IMR-90 (cell line): ENCODE measurements at regions not wholly inside any gene's neighbourhood (a gene's known extent, or its start where the extent isn't known, plus 50 kb on each side); places are given as distances from the start of the nearest gene placed in this dataset.

Source experiments
- ATAC-seq: fragments of 200-7000 bp; cut with Tn5 transposase; 2 replicates; pipeline ENCODE4 v1.9.1; 2020; ENCODE audit warnings: low read depth, mild to moderate bottlenecking, moderate library complexity
- BruUV-seq: library from RNA; stranded (reverse); fragments of 400-500 nt; replicated peaks from 2 replicates; lab custom pipeline; 2021; lab: Mats Ljungman, UMichigan
- CTCF ChIA-PET: fragments of 300-600 bp; formaldehyde crosslinking; extraction: SDS; loops from one replicate; lab custom pipeline; 2021; ENCODE audit warnings: antibody characterized with exemption; lab: Yijun Ruan, JAX
- POLR2A ChIA-PET: fragments of 300-600 bp; sonication (Branson Sonifier 250); formaldehyde crosslinking; loops from one replicate; lab custom pipeline; 2022; ENCODE audit warnings: antibody characterized with exemption; ENCODE audit not compliant: unreplicated experiment; lab: Charles Lee
- DNase-seq: peaks from one replicate; pipeline ENCODE4 v3.0.0; 2013
- H2AFZ ChIP-seq: replicated peaks from 2 replicates; pipeline ENCODE3; 2013; ENCODE audit warnings: low read length, mild to moderate bottlenecking; ENCODE audit not compliant: poor library complexity
- H2AK5ac ChIP-seq: 2 replicates; pipeline ENCODE4 v1.6.1; 2013; ENCODE audit warnings: low read depth, low read length, inconsistent platforms
- H2AK9ac ChIP-seq: replicated peaks from 2 replicates; pipeline ENCODE3; 2013; ENCODE audit warnings: mild to moderate bottlenecking, low read depth, low read length, moderate library complexity; ENCODE audit not compliant: poor library complexity
- H2BK120ac ChIP-seq: 2 replicates; pipeline ENCODE4 v1.6.1; 2013; ENCODE audit warnings: low read depth, low read length, inconsistent platforms
- H2BK15ac ChIP-seq: 3 replicates; pipeline ENCODE4 v1.6.1; 2013; ENCODE audit warnings: low read depth, low read length, inconsistent platforms
- H2BK20ac ChIP-seq: 2 replicates; pipeline ENCODE4 v1.6.1; 2013; ENCODE audit warnings: low read depth, mild to moderate bottlenecking, inconsistent platforms, low read length, moderate library complexity
- H2BK5ac ChIP-seq: 2 replicates; pipeline ENCODE4 v1.6.1; 2013; ENCODE audit warnings: mild to moderate bottlenecking, low read depth, low read length, inconsistent platforms; ENCODE audit not compliant: poor library complexity, severe bottlenecking
- H3K14ac ChIP-seq: replicated peaks from 2 replicates; pipeline ENCODE4 v1.6.1; 2013; ENCODE audit warnings: low read depth, low read length, inconsistent platforms
- H3K18ac ChIP-seq: 2 replicates; pipeline ENCODE4 v1.6.1; 2013; ENCODE audit warnings: low read depth, low read length, control low read depth
- H3K23ac ChIP-seq: 2 replicates; pipeline ENCODE4 v1.6.1; 2013; ENCODE audit warnings: low read depth, low read length, inconsistent platforms
- H3K27ac ChIP-seq: 2 replicates; pipeline ENCODE4 v1.5.1; 2013; ENCODE audit warnings: mild to moderate bottlenecking, control low read depth, low read length; ENCODE audit not compliant: insufficient read depth
- H3K27me3 ChIP-seq: 2 replicates; pipeline ENCODE4 v1.6.1; 2013; ENCODE audit warnings: low read length; ENCODE audit not compliant: control insufficient read depth, insufficient read depth
- H3K36me3 ChIP-seq: 2 replicates; pipeline ENCODE4 v1.6.1; 2013; ENCODE audit warnings: low read length, mixed read lengths; ENCODE audit not compliant: control insufficient read depth, insufficient read depth
- H3K4ac ChIP-seq: 2 replicates; pipeline ENCODE4 v1.6.1; 2013; ENCODE audit warnings: low read depth, low read length, inconsistent platforms
- H3K4me1 ChIP-seq: 2 replicates; pipeline ENCODE4 v1.6.1; 2013; ENCODE audit warnings: low read length, mixed read lengths; ENCODE audit not compliant: control insufficient read depth, insufficient read depth
- H3K4me2 ChIP-seq: 2 replicates; pipeline ENCODE4 v1.6.1; 2013; ENCODE audit warnings: low read depth, mild to moderate bottlenecking, control low read depth, low read length, moderate library complexity
- H3K4me3 ChIP-seq: 2 replicates; pipeline ENCODE4 v1.5.1; 2013; ENCODE audit warnings: low read depth, mild to moderate bottlenecking, control low read depth, low read length, moderate library complexity; ENCODE audit not compliant: insufficient read depth
- H3K56ac ChIP-seq: 2 replicates; pipeline ENCODE4 v1.6.1; 2013; ENCODE audit warnings: low read length, inconsistent platforms; ENCODE audit not compliant: insufficient read depth; ENCODE audit errors: extremely low read depth
- H3K79me1 ChIP-seq, 2 experiments: 2 replicates each; pipeline ENCODE4 v1.6.1; 2013; ENCODE audit warnings: low read length in 2 of 2, inconsistent platforms in 1 of 2, low read depth in 1 of 2
- H3K9ac ChIP-seq: 2 replicates; pipeline ENCODE4 v1.6.1; 2013; ENCODE audit warnings: low read depth, low read length, control low read depth
- H3K9me1 ChIP-seq: 2 replicates; pipeline ENCODE4 v1.6.1; 2013; ENCODE audit warnings: low read length, inconsistent platforms; ENCODE audit not compliant: insufficient read depth
- H3K9me3 ChIP-seq: 2 replicates; pipeline ENCODE4 v1.6.1; 2013; ENCODE audit warnings: low read length; ENCODE audit not compliant: control insufficient read depth, insufficient read depth
- H4K20me1 ChIP-seq: 2 replicates; pipeline ENCODE4 v1.6.1; 2013; ENCODE audit warnings: low read length, inconsistent platforms; ENCODE audit not compliant: insufficient read depth
- H4K5ac ChIP-seq: 2 replicates; pipeline ENCODE4 v1.6.1; 2013; ENCODE audit warnings: mild to moderate bottlenecking, low read depth, low read length, control low read depth
- H4K8ac ChIP-seq, 2 experiments: 2 replicates each; pipeline ENCODE4 v1.6.1; 2013; ENCODE audit warnings: low read depth in 2 of 2, low read length in 2 of 2, control low read depth in 1 of 2, inconsistent platforms in 1 of 2
- H4K91ac ChIP-seq: 2 replicates; pipeline ENCODE4 v1.6.1; 2013; ENCODE audit warnings: low read depth, low read length, inconsistent platforms; ENCODE audit not compliant: insufficient read depth
- BHLHE40 ChIP-seq: fragments of 150-350 bp; IDR thresholded peaks from 2 replicates; pipeline ENCODE4 v1.6.1; 2016; ENCODE audit warnings: mild to moderate bottlenecking, low read depth, low read length
- CEBPB ChIP-seq: IDR thresholded peaks from 2 replicates; pipeline ENCODE4 v1.6.1; 2012; ENCODE audit warnings: low read depth, low read length, improper control_type of control experiment
- CHD1 ChIP-seq: IDR thresholded peaks from 2 replicates; pipeline ENCODE4 v1.6.1; 2012; ENCODE audit warnings: low read depth, low read length, improper control_type of control experiment
- FOS ChIP-seq: fragments of 150-350 bp; IDR thresholded peaks from 2 replicates; pipeline ENCODE4 v1.6.1; 2016; ENCODE audit warnings: low read depth, low read length
- MAFK ChIP-seq: IDR thresholded peaks from 2 replicates; pipeline ENCODE4 v1.6.1; 2012; ENCODE audit warnings: low read depth, low read length, improper control_type of control experiment
- MAZ ChIP-seq: IDR thresholded peaks from 2 replicates; pipeline ENCODE4 v1.6.1; 2012; ENCODE audit warnings: low read depth, mild to moderate bottlenecking, low read length, improper control_type of control experiment, moderate library complexity, borderline replicate concordance
- MXI1 ChIP-seq: IDR thresholded peaks from 2 replicates; pipeline ENCODE4 v1.6.1; 2012; ENCODE audit warnings: low read depth, mild to moderate bottlenecking, low read length, moderate library complexity, borderline replicate concordance
- NFE2L2 ChIP-seq: fragments of 150-350 bp; IDR thresholded peaks from 2 replicates; pipeline ENCODE4 v1.6.1; 2016; ENCODE audit warnings: low read depth, mild to moderate bottlenecking, low read length
- POLR2A ChIP-seq: IDR thresholded peaks from 2 replicates; pipeline ENCODE4 v1.6.1; 2012; ENCODE audit warnings: mild to moderate bottlenecking, low read depth, low read length
- RAD21 ChIP-seq: IDR thresholded peaks from 2 replicates; pipeline ENCODE4 v1.6.1; 2012; ENCODE audit warnings: low read length, improper control_type of control experiment
- RCOR1 ChIP-seq: IDR thresholded peaks from 2 replicates; pipeline ENCODE4 v1.6.1; 2012; ENCODE audit warnings: mild to moderate bottlenecking, low read length, improper control_type of control experiment; ENCODE audit not compliant: insufficient replicate concordance
- RFX5 ChIP-seq: IDR thresholded peaks from 2 replicates; pipeline ENCODE4 v1.8.0; 2012; ENCODE audit warnings: low read depth, mild to moderate bottlenecking, low read length, moderate library complexity
- SMC3 ChIP-seq: fragments of 150-350 bp; IDR thresholded peaks from 2 replicates; pipeline ENCODE4 v1.6.1; 2016; ENCODE audit warnings: low read depth, mild to moderate bottlenecking, antibody characterized with exemption, low read length, moderate library complexity
- WGBS, 2 experiments: methylation state at CpG; one replicate each; pipeline versions ENCODE4 v1.1.5 to v1.1.7; 2013; ENCODE audit warnings: missing lambda C conversion rate in 2 of 2; ENCODE audit not compliant: insufficient read length in 1 of 2; ENCODE audit errors: extremely low coverage in 2 of 2; 5-methylcytosine and 5-hydroxymethylcytosine counted together
- dilution Hi-C: fragments of 300-500 bp; cut with HindIII; formaldehyde crosslinking; loops from one replicate; pipeline ENCODE4 v1.14.3; 2018; ENCODE audit warnings: low sequenced_read_pairs; ENCODE audit not compliant: unreplicated experiment
- in situ Hi-C: fragments of 300-500 bp; cut with MboI; formaldehyde crosslinking; loops from 3 replicates; pipeline ENCODE4 v1.14.3; 2019; ENCODE audit warnings: low sequenced_read_pairs, inconsistent platforms, mixed read lengths
- intact Hi-C: fragments of 100-400 bp; cut with micrococcal nuclease; formaldehyde crosslinking; loops from 2 replicates; pipeline ENCODE4 v1.10.0; 2022
- TF ChIP-seq, protein P1 (sequence below): fragments of 150-350 bp; IDR thresholded peaks from 2 replicates; pipeline ENCODE4 v1.6.1; 2016; ENCODE audit warnings: low read depth, mild to moderate bottlenecking, low read length, moderate library complexity, borderline replicate concordance
- TF ChIP-seq, protein P2 (sequence below): fragments of 150-350 bp; IDR thresholded peaks from 2 replicates; pipeline ENCODE4 v1.6.1; 2017; ENCODE audit warnings: mild to moderate bottlenecking, antibody characterized with exemption, low read length, low read depth
- TF ChIP-seq, protein P3 (sequence below): conservative IDR thresholded peaks from 2 replicates; pipeline ENCODE4 v1.5.1; 2012; ENCODE audit warnings: mild to moderate bottlenecking, low read depth, low read length, improper control_type of control experiment

DNA sequence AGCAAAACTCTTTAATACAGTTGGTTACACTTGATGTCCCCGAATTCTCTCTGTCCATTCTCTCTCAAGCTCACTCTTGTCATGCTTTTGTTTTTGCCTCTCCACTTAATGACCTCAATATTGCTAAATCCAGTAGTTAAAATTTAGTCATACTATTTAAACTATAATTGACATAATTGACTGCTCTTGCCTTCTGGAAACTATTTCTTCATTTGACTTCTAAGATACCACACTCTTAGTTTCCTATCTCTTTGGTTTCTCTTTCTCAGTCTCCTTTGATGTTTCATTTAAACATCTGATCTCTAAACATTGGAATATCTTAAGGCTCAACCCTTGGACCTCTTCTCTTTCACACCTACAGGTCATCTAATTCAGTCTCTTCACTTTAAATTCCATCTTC, 211.3 kb downstream of the COG6 start:
- Histone ChIP-seq H3K27me3 (no peaks in the 10 kb centered on the region; the same call in 1 of the 2 replicates), H2AK5ac (no peak overlapping the region), H3K36me3 (no peaks in the 10 kb centered on the region), H3K23ac (no peak overlapping the region), H3K18ac (no peak overlapping the region), H4K91ac (no peak overlapping the region), H4K5ac (no peak overlapping the region), H2AFZ (no peak overlapping the region), H3K9me1 (no peaks in the 10 kb centered on the region), H4K8ac (no peak overlapping the region), H3K4me3 (no peak overlapping the region), H3K27ac (no peak overlapping the region), H3K9ac (no peak overlapping the region), H3K56ac (no peak overlapping the region), H3K79me1 (no peaks in the 10 kb centered on the region), H3K9me3 (no peaks in the 10 kb centered on the region), H3K14ac (no peak overlapping the region), H2BK20ac (no peak overlapping the region), H2AK9ac (no peak overlapping the region), H3K4me2 (no peak overlapping the region), H2BK120ac (no peak overlapping the region), H3K4me1 (no peaks in the 10 kb centered on the region), H3K4ac (no peak overlapping the region), H2BK15ac (no peak overlapping the region), H4K20me1 (no peaks in the 10 kb centered on the region), H2BK5ac (no peak overlapping the region)
- TF ChIP-seq MAZ (no peak), RFX5 (no peak), CHD1 (no peak), CEBPB (no peak), MXI1 (no peak), NFE2L2 (no peak), RAD21 (no peak), MAFK (no peak), SMC3 (no peak), RCOR1 (no peak), FOS (no peak), BHLHE40 (no peak), POLR2A (no peak)
- TF ChIP-seq, protein P1, sequence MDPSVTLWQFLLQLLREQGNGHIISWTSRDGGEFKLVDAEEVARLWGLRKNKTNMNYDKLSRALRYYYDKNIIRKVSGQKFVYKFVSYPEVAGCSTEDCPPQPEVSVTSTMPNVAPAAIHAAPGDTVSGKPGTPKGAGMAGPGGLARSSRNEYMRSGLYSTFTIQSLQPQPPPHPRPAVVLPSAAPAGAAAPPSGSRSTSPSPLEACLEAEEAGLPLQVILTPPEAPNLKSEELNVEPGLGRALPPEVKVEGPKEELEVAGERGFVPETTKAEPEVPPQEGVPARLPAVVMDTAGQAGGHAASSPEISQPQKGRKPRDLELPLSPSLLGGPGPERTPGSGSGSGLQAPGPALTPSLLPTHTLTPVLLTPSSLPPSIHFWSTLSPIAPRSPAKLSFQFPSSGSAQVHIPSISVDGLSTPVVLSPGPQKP = no peak
- TF ChIP-seq, protein P2, sequence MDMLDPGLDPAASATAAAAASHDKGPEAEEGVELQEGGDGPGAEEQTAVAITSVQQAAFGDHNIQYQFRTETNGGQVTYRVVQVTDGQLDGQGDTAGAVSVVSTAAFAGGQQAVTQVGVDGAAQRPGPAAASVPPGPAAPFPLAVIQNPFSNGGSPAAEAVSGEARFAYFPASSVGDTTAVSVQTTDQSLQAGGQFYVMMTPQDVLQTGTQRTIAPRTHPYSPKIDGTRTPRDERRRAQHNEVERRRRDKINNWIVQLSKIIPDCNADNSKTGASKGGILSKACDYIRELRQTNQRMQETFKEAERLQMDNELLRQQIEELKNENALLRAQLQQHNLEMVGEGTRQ = no peak
- TF ChIP-seq, protein P3, sequence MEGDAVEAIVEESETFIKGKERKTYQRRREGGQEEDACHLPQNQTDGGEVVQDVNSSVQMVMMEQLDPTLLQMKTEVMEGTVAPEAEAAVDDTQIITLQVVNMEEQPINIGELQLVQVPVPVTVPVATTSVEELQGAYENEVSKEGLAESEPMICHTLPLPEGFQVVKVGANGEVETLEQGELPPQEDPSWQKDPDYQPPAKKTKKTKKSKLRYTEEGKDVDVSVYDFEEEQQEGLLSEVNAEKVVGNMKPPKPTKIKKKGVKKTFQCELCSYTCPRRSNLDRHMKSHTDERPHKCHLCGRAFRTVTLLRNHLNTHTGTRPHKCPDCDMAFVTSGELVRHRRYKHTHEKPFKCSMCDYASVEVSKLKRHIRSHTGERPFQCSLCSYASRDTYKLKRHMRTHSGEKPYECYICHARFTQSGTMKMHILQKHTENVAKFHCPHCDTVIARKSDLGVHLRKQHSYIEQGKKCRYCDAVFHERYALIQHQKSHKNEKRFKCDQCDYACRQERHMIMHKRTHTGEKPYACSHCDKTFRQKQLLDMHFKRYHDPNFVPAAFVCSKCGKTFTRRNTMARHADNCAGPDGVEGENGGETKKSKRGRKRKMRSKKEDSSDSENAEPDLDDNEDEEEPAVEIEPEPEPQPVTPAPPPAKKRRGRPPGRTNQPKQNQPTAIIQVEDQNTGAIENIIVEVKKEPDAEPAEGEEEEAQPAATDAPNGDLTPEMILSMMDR = no peak
- dilution Hi-C loops = no loop called here
- CTCF ChIA-PET = no interaction called here
- no CpG with 5 or more reads among the region's 1 CpG for WGBS, 2 experiments
- DNase-seq (no peak), ATAC-seq (no peak)
- BruUV-seq = no TSS peak
- POLR2A ChIA-PET = no interaction called here
- in situ Hi-C loops = no loop called here
- intact Hi-C loops = no loop called here
